DND-41 (cell line): ENCODE measurements at regions not wholly inside any gene's neighbourhood (a gene's known extent, or its start where the extent isn't known, plus 50 kb on each side); places are given as distances from the start of the nearest gene placed in this dataset.
"Not testable (repeated sequence)": the region's sequence is repeated elsewhere in the genome, so short reads cannot be mapped to it uniquely, and the experiment has no call there.

Experiments
- ATAC-seq: fragments of 200-7000 bp; cut with Tn5 transposase; 3 replicates; pipeline ENCODE4 v1.9.1; 2021; ENCODE audit warnings: low read depth; ENCODE audit not compliant: insufficient read depth
- DNase-seq: peaks from one replicate; pipeline ENCODE4 v3.0.0-alpha.2; 2020
- H2AFZ ChIP-seq: 2 replicates; pipeline ENCODE4 v1.6.0; 2012; ENCODE audit warnings: low read depth, low read length
- H3K27ac ChIP-seq: 2 replicates; pipeline ENCODE4 v1.5.1; 2012; ENCODE audit warnings: low read length, inconsistent platforms
- H3K27me3 ChIP-seq: fragments of 200-600 bp; sonication (generic); 2 replicates; pipeline ENCODE4 v1.6.0; 2012; ENCODE audit warnings: low read length, mild to moderate bottlenecking, inconsistent platforms; ENCODE audit not compliant: insufficient read depth, poor library complexity
- H3K36me3 ChIP-seq: 2 replicates; pipeline ENCODE4 v1.5.1; 2012; ENCODE audit warnings: low read length, inconsistent platforms; ENCODE audit not compliant: insufficient read depth
- H3K4me1 ChIP-seq: 2 replicates; pipeline ENCODE4 v1.5.1; 2012; ENCODE audit warnings: mild to moderate bottlenecking, low read length; ENCODE audit not compliant: insufficient read depth
- H3K4me2 ChIP-seq: 2 replicates; pipeline ENCODE4 v1.6.0; 2012; ENCODE audit warnings: mild to moderate bottlenecking, moderate library complexity, low read length, inconsistent platforms; ENCODE audit not compliant: insufficient read depth
- H3K4me3 ChIP-seq, 2 experiments: fragments of 200-600 bp in 1 of 2; shearing (Covaris generic) in 1 of 2; 2 replicates each; pipeline ENCODE4 v1.5.1; 2012 to 2016; ENCODE audit warnings: inconsistent platforms in 2 of 2, low read length in 2 of 2, mild to moderate bottlenecking in 2 of 2, low read depth in 1 of 2, moderate library complexity in 1 of 2
- H3K79me2 ChIP-seq: 2 replicates; pipeline ENCODE4 v1.6.0; 2012; ENCODE audit warnings: low read length, inconsistent platforms; ENCODE audit not compliant: insufficient read depth
- H3K9ac ChIP-seq: 2 replicates; pipeline ENCODE4 v1.6.0; 2012; ENCODE audit warnings: low read depth, mild to moderate bottlenecking, inconsistent platforms, low read length, moderate library complexity
- H3K9me3 ChIP-seq: 2 replicates; pipeline ENCODE4 v1.5.1; 2012; ENCODE audit warnings: low read length, moderate library complexity, mild to moderate bottlenecking, inconsistent platforms; ENCODE audit not compliant: insufficient read depth, severe bottlenecking
- H4K20me1 ChIP-seq: 2 replicates; pipeline ENCODE4 v1.6.0; 2012; ENCODE audit warnings: low read length; ENCODE audit not compliant: insufficient read depth
- CTCF ChIP-seq: IDR thresholded peaks from 2 replicates; pipeline ENCODE4 v1.5.1; 2012; ENCODE audit warnings: borderline replicate concordance, low read length, moderate library complexity, mild to moderate bottlenecking; ENCODE audit not compliant: poor library complexity, severe bottlenecking; ENCODE audit errors: extremely low read depth
- EZH2 ChIP-seq: IDR thresholded peaks from 3 replicates; pipeline ENCODE4 v1.6.1; 2012; ENCODE audit warnings: borderline replicate concordance, low read depth, mild to moderate bottlenecking, moderate library complexity, low read length, inconsistent platforms; ENCODE audit not compliant: severe bottlenecking

- TF ChIP-seq EZH2: no peak
- no peak for TF ChIP-seq CTCF
- Histone ChIP-seq H3K79me2 (no peaks in the 10 kb centered on the region), H4K20me1 (no peaks in the 10 kb centered on the region), H3K9me3 (no peaks in the 10 kb centered on the region), H3K4me1 (peaks cover 68% of the 10 kb centered on the region), H3K4me3 (no peak overlapping the region), H3K36me3 (no peaks in the 10 kb centered on the region), H3K4me2 (no peak overlapping the region), H2AFZ (no peak overlapping the region), H3K9ac (no peak overlapping the region), H3K27me3 (no peaks in the 10 kb centered on the region), H3K27ac (peak overlapping the region; percentile 50; the same call in 1 of the 2 replicates)
- ATAC-seq (no peak), DNase-seq (no peak)
Observed at GRCh38 chr7:142511374-142511773, 237.9 kb upstream of the PRSS1 start.

GRCh38 chr7:142509235-142509634, 240.0 kb upstream of the PRSS1 start:
- H2AFZ ChIP-seq, H3K9me3 ChIP-seq, H4K20me1 ChIP-seq, H3K79me2 ChIP-seq, H3K4me3 ChIP-seq, DNase-seq, H3K4me2 ChIP-seq, H3K27ac ChIP-seq, ATAC-seq, H3K27me3 ChIP-seq, H3K36me3 ChIP-seq, H3K9ac ChIP-seq: not testable (repeated sequence)
- peaks cover 46% of the 10 kb centered on the region for H3K4me1 ChIP-seq

GRCh38 chr7:142508251-142508650, 241.0 kb upstream of the PRSS1 start:
- H3K9me3 ChIP-seq: no peaks in the 10 kb centered on the region
- H3K4me2 ChIP-seq: no peak overlapping the region
- peak; percentile 44 for DNase-seq
- no peak overlapping the region for H2AFZ ChIP-seq
- no peaks in the 10 kb centered on the region for H3K36me3 ChIP-seq
- peaks cover 36% of the 10 kb centered on the region for H3K4me1 ChIP-seq
- no peak overlapping the region for H3K9ac ChIP-seq
- peak overlapping the region; percentile 62 for H3K27ac ChIP-seq
- no peaks in the 10 kb centered on the region for H3K79me2 ChIP-seq
- H4K20me1 ChIP-seq: no peaks in the 10 kb centered on the region
- no peak overlapping the region for H3K4me3 ChIP-seq
- peak; percentile 66 for ATAC-seq
- H3K27me3 ChIP-seq: no peaks in the 10 kb centered on the region
- TF ChIP-seq CTCF: no peak
- TF ChIP-seq EZH2: no peak

- H2AFZ ChIP-seq: no peak overlapping the region
- H3K4me2 ChIP-seq: no peak overlapping the region
- no peaks in the 10 kb centered on the region for H3K36me3 ChIP-seq
- peaks cover 37% of the 10 kb centered on the region for H3K4me1 ChIP-seq
- no peak for DNase-seq
- no peak overlapping the region for H3K9ac ChIP-seq
- no peak overlapping the region for H3K4me3 ChIP-seq
- H3K27ac ChIP-seq: peak overlapping the region; percentile 62
- no peaks in the 10 kb centered on the region for H3K27me3 ChIP-seq
- no peaks in the 10 kb centered on the region for H3K9me3 ChIP-seq
- no peaks in the 10 kb centered on the region for H3K79me2 ChIP-seq
- 0 out of 3 replicates have a peak, but pooled peaks have one; percentile 23 for ATAC-seq
- H4K20me1 ChIP-seq: no peaks in the 10 kb centered on the region
- TF ChIP-seq EZH2 (no peak), CTCF (no peak)
Observed at GRCh38 chr7:142507799-142508198, 241.5 kb upstream of the PRSS1 start.

- not testable (repeated sequence) for H3K36me3 ChIP-seq, H3K4me3 ChIP-seq, H3K27me3 ChIP-seq, H3K4me2 ChIP-seq, H2AFZ ChIP-seq, H3K9me3 ChIP-seq, H4K20me1 ChIP-seq, DNase-seq, H3K79me2 ChIP-seq, H3K9ac ChIP-seq, ATAC-seq
- Histone ChIP-seq H3K27ac (peak overlapping the region; percentile 62), H3K4me1 (peaks cover 40% of the 10 kb centered on the region)
Observed at GRCh38 chr7:142507066-142507465, 242.2 kb upstream of the PRSS1 start.
